ENCODE measurements at regions not wholly inside any gene's neighbourhood (a gene's known extent, or its start where the extent isn't known, plus 50 kb on each side); places are given as distances from the start of the nearest gene placed in this dataset.
A peak's percentile ranks its signal among the peaks of the same experiment; 100 is the strongest.

DNA sequence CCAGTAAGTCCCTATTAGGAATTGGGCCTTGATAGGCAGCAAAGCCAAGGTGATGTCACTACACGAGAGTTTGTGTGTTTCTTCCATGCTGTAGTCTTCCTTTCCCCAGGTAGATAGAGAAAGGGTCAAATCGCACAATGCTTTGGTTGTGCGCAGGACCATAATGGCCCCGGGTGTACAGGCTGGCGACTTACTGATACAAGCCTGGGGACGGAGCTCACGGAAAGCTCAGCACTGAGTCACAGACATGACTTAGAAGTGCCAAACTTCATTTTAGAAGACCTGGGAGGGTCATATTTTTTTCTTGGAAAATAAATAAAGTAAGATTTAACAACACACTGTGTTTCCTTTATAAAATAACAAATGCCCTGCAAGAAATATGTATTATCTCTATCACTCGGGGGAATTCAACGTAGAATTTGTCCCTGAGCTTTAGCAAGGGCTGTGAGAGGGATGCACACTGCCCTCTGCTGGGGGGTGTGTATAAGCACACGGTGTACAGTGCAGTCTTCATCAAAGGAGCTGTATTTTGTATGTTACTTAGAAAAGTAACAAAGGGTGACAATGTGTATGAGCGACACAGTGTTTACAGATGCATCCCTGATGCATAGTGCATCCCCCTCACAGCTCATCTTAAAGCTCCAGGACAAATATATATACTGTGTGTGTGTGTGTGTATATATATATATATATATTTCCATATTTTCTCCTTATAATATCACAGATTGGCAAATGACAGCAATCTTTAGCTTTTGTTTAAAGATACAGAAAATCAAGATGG lies 254.5 kb upstream of the VEGFC start:
- FAIRE-seq (no peak), DNase-seq (ENCODE audit: low spot score) (peak; percentile 44)

DNA sequence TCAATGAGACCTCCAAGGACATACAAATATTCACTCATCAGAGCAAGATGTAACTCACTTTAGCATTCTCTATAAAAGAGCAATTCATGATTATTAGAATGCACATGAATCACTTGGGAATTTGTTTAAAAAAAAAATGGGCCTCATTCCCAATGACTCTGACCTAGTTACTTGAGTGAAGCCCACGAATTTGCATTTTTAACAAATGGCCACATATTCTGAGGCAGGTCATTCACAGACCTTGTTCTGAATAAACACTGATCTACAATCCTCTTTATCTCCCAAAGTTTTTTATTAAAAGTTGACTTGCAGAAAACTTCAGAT lies 255.1 kb upstream of the VEGFC start:
- no peak for FAIRE-seq

DNA sequence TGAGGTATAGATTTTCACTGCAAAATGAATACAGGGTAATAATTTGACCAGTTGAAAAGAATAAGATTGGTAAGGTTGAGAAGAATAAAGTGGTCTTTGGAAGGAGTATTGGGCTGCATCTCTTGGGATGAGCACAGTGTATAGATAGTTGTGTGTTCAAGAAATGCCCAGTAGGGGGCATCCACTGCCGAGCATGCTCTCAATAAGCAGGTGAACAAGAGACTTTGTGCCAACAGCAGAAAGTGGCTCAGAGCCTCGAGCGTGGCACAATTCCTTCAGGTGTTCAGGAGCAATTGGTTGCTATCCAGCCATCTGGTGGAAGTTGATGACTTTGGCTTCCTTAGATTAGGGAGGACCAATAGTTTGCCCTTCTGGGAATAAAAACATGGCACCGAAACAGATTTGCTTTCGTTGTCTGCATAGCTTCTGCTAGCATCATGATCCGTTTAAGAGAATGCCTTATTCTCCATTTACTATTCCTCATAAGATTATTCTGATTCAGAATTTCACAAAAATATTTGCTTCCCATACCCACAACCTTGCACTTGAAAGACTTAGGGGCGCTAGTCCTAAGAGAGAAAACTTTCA lies 258.1 kb upstream of the NEIL3 start:
- FAIRE-seq (no peak), DNase-seq (ENCODE audit: low spot score) (peak; percentile 7)

More for the DNA sequence above, 255.1 kb upstream of the VEGFC start:
- no peak for DNase-seq (ENCODE audit: low spot score)

DNA sequence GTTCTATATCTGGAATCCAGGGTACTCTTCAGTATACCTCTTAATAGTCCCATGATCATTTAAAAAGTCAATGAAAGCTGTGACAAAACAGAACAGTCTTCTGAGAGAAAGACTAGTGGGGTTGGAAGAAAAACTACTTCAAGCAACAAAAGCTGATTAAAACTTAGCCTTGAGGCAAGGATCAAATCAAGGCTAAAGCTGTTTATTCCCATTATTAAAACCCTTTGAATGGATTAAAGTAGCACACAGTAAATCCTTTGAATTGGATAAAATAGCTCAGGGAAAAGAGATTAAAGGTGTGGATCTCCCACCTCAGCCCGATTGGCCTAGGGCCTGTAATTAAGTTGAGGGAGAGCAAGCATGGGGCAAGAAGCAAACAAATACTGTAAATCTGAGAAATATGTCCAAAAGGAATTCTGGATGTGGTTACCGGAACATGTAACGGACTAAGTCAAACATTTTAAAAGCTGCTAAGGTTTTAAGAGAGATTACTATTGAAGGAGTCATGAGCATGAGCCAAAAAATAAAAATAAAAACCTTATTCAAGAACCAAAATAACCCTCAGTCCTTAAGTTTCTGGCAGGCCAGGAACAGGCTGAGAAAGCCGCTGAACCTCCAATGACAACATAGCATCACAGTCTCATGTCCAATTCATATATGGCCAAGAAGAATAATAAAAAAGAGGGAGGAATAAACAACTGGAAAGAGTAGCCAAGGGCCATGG lies 257.3 kb upstream of the NEIL3 start:
- FAIRE-seq = no peak

DNA sequence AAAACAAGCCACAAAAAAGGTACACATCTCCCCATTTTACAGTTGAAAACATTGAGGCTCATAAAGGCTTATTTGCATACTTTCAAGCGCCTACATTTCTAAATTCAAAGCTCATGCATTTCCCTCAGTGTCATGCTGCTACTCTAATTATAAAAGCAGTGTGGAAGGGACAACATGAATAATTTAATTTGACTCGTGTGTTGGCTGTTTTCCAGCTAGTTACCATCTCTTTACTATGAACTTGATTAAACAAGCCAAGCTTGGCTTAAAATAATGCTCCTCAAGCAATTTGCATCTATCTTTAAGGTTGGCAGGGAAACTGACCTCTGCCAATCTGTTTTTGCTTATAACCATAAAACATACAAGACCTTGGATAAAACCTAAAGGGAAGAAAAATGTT lies 252.5 kb upstream of the NEIL3 start:
- FAIRE-seq (no peak), DNase-seq (ENCODE audit: low spot score) (no peak)

More for the DNA sequence above, 257.3 kb upstream of the NEIL3 start:
- no peak for DNase-seq (ENCODE audit: low spot score)

DNA sequence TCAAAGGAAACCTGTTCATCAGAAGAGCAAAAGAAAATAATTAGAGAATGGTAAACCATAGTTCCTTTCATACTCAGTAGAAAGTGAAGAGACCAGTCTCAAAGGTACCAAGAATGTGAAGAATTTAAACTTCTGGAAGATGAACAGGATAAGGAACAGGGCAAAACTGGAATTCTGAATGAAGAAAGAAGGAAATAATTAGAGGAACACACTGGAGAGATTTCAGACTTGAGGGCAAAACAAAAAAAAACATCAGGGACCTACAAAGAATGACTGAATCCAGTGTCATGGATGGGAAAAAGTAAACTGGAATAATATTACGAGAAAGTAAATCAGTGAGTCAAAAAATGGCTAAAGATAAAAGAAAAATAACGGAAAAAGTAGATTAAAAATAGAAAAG lies 245.6 kb upstream of the NEIL3 start:
- FAIRE-seq = no peak

DNA sequence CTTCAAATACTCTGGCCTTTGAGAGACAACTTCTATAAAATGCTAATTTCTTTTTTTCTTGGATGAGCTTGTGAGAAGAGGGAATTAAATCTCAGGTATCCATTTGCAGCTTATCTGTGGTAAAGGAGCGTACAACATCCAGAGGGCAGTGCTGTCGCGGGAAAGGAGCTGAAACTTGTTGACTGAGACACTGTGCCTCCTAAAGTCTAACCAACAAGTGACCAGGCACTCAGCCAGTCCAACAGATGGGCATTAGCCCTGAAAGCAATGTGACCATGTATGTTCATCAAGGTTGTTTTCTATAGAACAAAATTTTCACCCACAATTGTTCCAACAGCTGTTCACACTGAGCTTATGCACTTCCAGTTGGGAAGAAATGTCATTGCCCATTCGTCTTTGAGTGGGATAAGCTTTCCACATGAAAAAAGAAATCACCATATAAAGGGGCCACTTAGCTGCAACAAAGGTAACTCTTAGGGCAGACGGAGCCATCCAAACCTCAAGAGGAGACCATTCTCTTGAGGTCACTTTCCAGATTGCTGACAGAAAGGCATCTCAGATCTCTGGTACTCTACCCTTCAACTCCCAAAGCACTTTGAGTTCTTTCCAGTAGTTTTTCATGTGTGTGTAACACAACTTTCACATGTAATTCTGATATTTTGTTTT lies 244.8 kb upstream of the NEIL3 start:
- no peak for FAIRE-seq
- DNase-seq (ENCODE audit: low spot score) = no peak

More for the DNA sequence above, 245.6 kb upstream of the NEIL3 start:
- no peak for DNase-seq (ENCODE audit: low spot score)

DNA sequence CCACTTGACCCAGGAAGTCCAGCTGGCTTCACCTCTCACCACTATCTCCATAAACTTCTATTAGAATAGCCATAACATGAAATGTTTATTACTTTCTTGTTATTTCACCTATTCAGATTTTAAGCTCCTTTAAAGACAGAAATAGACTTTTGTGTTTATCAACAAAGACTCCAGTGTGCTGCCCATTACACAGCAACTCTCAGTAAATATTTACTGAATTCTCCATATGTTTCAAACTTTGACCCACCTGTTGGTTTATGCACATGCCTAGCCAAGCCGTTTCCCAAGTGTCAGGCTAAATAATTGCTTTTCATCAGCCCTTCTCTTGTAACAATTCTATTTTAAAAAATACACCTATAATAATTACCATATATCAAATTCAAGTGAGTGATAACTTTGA lies 242.9 kb upstream of the NEIL3 start:
- no peak for DNase-seq (ENCODE audit: low spot score)
- FAIRE-seq = no peak

DNA sequence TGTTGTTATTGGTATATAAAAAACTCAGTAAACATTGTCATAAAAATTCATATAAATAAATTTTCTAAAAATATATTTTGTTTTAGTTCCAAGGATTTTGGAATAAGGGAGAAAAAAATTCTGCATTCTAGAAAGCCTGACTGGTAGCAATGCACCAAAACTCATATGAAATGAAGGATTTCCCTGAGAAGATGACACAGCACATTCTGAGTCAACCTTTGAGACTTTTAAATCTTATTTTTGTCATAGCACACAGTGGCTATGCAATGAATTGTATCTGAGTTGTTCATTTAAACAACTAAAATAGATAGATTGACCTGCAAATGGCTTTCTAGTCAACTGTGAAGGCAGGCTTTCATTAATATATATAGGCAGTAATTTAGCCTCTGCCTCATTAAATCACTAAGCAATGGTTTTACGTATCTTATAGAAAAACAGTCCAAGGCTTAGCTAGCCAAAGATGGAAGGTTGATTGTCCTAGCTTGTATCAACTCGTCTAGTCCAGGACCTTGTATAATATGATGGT lies 239.1 kb upstream of the NEIL3 start:
- no peak for FAIRE-seq
- DNase-seq (ENCODE audit: low spot score) = no peak

DNA sequence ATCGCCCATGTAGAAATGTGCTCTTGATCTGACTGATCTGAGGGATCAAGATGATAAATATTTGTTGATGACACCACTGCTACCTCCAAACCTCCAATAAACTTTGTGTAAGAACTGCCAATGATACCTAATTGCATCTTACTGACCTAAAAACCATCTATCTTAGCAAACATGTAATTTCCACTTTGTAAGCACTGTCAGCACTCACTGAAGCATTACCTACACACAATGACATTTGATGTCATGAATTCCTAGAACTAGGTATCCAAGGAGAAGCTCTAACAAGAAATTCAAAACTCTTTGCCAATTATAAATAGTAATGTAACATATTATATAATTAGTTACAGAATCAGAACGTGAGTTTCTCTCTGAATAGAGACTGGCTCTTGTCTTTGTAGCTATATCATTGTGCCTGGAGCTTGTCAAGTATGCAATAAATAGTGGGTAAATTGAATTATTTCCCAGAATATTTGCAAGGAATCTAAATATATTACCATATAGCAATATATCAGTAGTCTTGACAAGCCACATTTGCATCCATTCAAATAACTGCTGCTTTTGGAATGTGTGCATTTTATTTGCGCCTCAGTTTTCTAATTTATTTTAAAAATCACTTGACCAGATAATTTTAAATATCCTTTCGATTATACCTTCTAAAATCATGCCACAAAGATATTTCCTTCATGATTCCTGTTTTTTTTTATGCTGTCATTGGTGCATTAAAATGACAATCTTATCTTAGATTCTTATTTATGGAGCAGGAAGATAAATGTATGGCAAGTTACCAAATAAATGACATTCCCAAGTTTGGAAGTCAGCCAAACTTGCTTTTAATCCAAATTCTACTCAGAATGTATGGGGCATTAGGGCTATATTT lies 232.3 kb upstream of the NEIL3 start:
- FAIRE-seq (no peak), DNase-seq (ENCODE audit: low spot score) (no peak)

DNA sequence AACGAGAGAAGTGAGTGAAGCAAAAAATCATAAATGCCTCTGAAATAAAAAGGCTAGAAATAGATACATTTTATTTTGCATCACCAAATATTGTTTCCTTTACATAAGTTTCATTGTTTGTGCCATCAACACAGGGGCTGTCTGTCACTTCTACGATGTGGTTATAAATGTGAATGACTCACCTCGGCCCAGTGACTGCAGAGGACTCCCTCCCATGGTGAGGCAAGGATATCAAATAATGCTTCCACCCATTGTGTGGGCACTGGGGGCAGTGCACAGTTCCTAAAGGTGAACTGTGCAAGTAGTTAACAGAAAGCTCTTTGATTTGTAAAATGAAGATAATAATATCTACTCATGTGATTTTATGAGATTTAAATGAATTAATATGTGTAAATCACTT lies 230.3 kb upstream of the NEIL3 start:
- FAIRE-seq = no peak
- DNase-seq (ENCODE audit: low spot score) = no peak

DNA sequence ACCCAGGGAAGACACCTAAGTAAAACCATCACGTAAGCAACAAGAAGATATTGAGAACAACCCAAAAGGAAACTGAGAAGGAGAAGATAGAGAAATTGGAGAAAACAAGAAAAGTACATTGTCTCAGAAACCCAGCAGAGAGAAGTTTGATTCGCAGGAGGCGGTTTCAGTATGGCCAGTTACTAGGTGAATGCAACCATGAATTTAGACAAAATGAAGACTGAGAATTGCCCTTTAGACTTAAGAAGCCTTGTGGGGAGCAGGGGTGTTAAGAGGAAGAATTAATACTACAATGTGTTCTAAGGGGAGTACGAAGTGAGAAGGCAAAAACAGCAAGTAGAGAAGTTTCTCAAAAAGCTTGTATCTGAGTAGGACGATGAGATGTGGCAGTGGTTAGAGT lies 229.3 kb upstream of the NEIL3 start:
- FAIRE-seq = no peak
- no peak for DNase-seq (ENCODE audit: low spot score)

DNA sequence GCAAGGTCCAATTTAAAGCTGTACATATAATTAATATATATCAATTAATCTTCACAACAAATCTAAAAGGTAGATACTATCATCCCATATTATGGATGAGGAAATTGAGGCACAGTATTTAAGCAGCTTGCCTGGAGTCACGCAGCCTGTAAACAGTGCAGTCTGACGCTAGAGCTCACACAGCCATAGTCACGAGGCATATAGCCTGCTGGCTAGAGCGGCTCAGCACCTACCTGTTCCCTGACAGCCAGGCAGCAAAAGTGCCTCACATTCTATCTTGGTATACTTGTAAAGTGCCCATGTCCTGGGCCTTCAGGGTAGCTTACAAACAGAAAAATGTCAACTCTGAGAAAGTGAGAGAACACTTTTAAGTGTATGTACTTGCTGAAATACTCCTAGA lies 222.6 kb upstream of the NEIL3 start:
- no peak for FAIRE-seq
- no peak for DNase-seq (ENCODE audit: low spot score)

DNA sequence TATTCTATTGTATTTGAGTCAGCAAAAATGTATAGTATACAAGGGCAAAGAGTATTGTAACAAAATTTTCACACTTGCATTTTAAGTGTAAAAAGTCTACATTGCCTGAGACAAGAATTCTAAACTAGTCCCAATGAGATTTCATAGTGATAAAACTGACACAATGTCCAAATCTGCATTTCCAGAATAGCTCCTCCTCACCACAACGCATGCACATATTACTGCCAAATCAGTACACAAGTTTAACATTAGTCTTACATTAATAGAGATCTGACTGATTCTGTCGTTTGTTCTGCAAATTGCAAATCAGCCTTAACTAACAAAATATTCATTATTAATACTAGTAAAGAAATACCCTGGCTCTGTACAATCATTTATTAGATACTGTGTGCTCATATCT lies 222.2 kb upstream of the NEIL3 start:
- DNase-seq (ENCODE audit: low spot score) = no peak
- no peak for FAIRE-seq

DNA sequence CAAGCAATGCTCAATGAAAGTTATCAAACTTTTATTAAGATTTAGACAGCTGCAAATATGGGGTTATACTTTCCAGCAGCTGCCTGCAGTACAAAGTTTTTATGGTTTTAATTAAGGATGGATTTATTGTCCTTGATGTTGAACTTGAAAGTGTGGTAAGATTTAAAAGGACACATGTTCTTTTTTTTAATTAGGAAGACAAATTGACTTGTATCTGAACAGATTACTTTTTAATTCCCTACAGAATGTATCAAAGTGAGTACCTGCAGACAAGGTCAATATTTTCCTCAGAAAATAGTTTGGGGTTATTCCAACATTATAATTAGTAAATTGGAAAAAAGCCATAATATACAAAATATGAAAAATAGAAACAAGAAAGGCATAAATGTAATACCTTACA lies 218.2 kb upstream of the NEIL3 start:
- FAIRE-seq (no peak), DNase-seq (ENCODE audit: low spot score) (no peak)

DNA sequence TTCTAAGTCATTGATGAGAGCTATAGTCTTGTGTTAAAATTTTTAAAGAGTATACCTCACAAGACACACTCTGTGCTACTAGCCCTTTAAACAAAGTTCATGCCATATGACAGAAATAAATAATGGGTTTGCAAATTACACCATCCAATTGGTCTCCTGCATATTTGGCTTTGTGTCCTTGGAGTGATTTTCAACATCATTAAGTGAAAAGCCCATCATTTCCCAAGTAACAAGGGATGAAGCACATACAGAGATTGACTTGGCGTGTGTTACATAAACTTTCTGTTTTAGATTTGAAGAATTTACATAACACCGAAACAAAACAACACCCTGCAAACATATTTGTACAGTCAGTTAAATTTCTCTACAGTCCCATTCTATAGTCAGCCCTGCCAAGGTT lies 216.9 kb upstream of the NEIL3 start:
- FAIRE-seq (no peak), DNase-seq (ENCODE audit: low spot score) (no peak)

DNA sequence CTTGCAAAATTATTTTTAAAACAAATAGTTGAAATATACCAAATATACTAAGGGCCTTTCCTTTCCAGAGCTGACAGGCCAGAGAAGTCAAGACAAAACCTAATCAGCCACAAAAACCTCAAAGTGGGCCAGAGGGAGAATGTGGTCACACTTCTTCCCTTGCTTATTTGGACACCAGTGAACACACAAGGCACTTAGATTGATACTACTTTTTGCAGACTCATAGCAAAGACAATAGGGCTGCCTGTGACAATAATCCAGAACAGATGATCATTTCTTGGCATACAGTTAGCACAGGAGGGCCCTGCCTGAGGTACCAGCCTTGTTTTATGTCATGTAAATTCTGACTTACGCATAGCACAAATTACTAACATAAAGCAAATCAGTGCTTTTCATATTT lies 215.7 kb upstream of the NEIL3 start:
- FAIRE-seq (no peak), DNase-seq (ENCODE audit: low spot score) (no peak)

DNA sequence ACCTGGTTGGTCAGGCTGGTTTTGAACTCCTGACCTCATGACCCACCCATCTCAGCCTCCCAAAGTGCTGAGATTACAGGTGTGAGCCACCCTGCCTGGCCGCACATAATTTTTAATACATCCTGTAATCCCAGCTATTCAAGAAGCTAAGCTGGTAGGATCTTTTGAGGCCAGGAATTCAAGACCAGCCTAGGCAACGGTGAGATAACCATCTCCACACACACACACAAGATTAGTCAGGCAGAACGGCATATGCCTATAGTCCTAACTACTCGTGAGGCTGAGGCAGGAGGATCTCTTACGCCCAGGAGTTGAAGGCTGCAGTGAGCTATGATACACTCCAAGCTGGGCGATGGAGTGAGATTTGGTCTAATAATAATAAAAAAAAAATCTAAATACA lies 212.4 kb upstream of the NEIL3 start:
- DNase-seq (ENCODE audit: low spot score) (no peak), FAIRE-seq (no peak)

DNA sequence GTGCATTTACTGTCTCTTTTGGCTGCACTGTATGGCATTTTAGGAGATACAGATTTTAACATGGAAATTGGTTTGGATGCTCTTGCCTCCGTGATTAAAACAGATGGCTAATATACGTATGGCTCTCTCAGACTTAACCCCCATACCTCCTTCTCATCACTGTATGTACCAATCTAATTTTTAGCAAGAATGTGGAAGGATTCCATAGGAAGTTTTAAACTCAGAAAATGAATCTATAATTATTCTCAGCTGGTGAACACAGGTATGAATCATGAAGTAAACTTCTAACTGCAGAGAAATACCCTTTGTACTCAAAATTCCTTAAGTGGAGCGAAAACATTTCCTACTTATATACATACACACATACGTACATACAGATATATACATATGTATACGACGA lies 210.5 kb upstream of the NEIL3 start:
- no peak for DNase-seq (ENCODE audit: low spot score)
- FAIRE-seq = no peak

DNA sequence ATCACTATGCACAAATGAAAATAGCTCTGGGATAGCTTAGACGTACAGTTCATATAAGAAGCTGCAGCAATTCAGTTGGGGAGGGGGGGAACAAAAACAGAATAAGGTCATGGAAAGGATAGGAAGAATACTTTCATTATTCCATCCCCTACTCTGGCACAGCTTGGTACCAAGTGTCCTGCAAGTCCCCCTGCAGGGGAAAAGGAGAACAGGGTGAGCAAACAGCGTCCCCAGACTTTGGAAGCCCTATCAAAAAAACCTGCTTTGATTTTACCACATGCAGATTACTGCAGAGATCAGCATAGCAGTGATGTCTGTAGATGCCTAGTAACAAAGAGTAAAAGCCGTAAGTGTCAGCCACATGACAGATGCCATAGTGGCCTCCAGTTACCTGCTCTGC lies 209.4 kb upstream of the NEIL3 start:
- no peak for FAIRE-seq

DNA sequence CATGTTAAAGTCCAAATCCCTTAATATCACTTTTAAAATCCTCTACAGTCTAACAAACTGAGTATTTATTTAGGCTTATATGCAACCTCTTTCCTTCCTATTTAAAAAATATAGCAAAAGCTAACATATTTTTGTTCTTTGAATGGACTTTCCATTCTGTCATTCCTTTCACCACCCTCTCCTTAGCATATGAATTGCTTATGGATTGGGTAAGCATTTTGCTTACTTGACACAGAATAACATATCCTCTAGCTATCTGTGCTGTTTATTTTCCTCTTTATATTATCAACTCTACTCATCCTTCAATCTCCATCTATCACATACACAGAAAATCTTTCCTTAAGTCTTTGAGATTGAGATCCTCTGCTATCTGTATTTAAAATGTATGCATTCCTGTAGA lies 206.1 kb upstream of the NEIL3 start:
- FAIRE-seq (no peak), DNase-seq (ENCODE audit: low spot score) (no peak)

More for the DNA sequence above, 209.4 kb upstream of the NEIL3 start:
- DNase-seq (ENCODE audit: low spot score) = no peak

Data from RCC 7860 (cell line).